ENCODE measurements at regions not wholly inside any gene's neighbourhood (a gene's known extent, or its start where the extent isn't known, plus 50 kb on each side); places are given as distances from the start of the nearest gene placed in this dataset.

DNA sequence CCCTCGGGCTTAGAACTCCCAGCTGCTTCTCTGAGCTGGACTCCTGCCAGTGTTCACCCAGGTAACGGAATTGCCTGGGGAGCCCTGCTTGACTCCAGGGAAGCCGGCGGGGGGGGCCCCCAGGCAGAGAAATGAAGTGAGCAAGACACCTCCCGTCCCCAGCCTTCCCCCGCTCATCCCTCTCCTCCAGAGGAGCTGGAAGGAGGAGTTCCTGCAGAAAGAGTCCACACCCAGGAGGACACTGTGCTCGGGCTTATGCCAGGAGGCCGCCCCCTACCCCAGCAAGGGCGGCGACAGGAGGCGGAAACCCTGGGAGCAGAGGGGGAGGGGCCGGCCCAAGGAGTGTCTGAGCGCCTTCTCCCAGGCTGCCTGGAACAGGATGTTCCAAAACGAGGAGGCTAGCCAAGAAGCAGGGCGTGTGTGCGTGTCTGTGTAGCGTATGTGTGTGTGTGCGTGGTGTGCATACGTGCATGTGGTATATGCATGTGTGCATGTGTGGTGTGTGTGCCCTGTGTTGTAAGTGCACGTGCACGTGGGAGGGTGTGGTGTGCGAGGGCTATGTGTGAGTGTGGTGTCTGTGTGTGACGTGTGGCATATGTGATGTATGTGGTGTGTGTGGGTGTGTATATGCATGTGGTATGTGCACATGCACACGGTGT, 511.3 kb downstream of the SHQ1 start:
- peak in 3 of 4 donors; percentile 57 to 61 (median 61) for DNase-seq (ENCODE audit: low read depth in 4 of 4, low spot score in 3 of 4)

DNA sequence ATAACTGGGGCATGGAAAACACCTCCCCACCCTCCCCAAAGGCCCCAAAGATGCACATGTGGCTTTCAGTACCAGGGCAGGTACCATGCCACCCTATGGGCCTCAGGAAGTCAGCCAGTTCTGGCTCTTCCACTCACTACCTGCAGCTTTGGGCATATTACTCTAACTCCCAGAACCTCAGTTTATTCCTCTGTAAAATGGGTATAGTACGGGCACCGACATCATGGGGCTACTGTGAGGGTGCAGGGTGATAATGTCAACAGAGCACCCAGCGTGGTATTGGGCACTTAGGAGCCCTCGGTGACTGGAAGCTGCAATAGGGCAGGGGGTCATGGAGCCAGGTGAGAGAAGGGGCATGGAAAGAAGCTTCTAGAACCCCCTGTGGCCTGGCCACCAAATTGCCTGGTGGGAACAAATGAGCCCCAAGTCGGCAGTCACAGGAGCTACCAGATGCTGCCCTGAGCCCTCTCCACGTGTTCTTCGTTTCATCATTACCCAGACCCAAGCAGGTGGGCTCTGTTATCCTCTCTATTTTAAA, 512.1 kb downstream of the SHQ1 start:
- DNase-seq (ENCODE audit: low read depth in 4 of 4, low spot score in 3 of 4) = no peak

DNA sequence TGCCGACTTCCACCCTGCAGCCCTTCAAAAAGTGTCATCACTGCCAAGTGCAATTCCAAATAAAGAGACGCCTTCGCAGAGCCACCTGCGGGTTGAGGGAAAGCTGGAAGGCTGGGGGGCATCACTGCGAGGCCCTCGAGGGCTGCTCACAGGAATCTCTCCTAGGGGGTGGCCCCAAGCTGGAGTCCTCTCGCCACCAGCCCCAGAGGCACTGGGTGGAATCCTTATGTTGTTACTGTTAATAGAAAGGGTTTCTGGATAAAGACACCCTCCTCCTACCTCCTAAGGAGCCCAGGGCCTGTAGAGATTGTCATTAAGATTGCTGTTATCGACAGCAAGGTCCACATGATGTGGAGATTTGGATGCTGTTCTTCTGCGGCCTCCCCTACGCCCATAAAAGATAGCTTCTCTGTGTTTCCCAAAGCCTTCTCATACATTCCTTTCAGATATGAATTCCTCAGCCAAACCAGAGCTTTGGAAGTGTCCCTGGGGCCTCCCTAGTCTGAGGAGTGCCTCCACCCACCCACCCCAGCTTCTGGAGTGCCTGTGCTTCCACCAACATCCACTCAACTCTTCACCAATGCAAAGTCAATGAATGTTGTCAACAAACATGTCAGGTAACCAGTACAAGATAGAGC, 512.7 kb downstream of the SHQ1 start:
- no peak for DNase-seq (ENCODE audit: low read depth in 4 of 4, low spot score in 3 of 4)

DNA sequence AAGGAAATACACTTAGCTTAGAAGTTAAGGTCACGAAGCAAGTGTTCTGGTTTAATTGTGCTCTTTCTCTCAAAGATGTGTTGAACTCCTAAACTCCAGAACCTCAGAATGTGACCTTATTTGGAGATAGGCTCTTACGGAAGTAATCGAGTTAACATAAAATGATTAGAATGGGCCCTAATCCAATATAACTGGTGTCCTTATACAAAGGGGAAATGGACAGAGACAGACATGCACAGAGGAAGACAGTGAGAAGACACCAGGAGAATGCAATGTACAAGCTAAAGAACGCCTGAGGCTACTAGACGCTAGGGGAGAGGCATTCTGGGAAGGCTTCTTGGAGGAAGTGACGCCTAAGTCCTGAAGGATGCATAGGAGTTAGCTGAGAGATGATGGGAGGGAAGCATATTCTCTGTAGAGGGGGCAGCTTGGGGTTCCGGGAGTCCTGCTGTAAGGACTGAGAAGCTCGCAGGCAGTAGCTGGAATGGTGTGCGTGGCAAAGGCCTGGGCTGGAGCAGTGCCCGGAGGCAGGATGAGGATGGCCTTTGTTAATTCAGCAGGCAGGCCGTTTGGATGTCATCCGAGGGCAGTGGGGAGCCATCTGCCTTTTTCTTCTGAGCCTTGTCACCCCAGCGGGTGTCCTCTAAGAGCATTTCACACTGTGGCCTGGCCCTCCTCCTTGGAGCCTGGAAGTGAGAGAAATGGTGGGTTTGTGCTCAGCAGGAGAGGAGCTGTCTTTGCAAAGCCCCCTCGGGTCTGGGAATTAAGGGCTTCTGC, 513.4 kb downstream of the SHQ1 start:
- no peak for DNase-seq (ENCODE audit: low read depth in 4 of 4, low spot score in 3 of 4)

DNA sequence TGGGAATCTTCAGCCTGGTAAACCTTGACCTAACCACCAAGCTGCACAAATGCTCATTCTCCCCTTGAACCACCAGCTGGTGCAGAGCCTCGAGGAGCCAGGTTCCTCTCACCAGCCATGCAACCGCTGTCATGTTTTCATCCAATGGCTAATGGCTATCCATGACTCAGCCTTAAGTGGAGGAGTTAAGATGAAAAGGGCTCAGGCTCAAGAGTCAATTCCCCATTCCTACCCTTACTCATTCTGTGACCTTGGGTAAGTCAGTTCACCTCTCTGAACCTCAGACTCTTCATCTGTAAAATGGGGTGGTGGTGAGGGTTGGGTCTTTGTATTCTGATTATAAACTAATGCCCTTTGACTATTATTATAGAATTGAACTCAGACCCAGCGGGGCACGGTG, 515.6 kb downstream of the SHQ1 start:
- no peak for DNase-seq (ENCODE audit: low read depth in 4 of 4, low spot score in 3 of 4)

DNA sequence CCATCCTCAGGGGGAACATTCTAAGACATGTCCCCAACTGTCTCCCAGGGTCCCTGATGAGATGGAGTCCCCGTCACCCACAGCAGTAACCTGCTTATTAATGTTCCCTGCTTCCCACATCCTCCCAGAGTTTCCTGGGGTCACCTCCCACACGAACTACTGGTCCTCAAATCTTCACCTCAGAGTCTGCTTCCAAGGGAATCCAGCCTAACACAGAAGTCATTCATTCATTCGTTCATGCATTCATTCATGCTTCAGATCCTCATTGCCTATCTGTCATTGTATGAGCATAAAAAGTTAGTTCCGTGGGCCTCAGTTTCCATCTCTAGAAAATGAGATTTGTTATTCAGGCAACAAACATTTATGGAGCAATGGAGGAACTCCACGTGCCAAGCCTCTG, 516.2 kb downstream of the SHQ1 start:
- no peak for DNase-seq (ENCODE audit: low read depth in 4 of 4, low spot score in 3 of 4)

DNA sequence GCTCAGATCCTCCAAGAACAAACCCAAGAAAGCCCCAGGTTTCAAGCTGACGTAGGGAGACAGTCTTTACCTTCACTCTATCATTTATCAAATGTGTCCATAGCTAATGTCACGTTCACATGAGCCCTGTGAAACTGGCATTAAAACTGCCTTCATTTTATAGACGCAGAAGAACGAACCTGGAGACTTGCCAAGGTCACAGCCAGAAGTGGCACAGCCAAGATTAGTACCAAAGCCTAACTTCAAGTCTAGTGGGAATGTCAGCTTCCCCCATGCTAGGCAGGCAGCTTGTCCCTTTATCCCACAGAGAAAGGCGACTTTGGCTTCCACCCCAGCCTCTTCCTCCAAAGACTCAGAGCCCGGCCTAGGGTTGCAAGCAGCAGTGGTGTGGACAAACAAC, 517.2 kb downstream of the SHQ1 start:
- DNase-seq (ENCODE audit: low read depth in 4 of 4, low spot score in 3 of 4) = no peak

DNA sequence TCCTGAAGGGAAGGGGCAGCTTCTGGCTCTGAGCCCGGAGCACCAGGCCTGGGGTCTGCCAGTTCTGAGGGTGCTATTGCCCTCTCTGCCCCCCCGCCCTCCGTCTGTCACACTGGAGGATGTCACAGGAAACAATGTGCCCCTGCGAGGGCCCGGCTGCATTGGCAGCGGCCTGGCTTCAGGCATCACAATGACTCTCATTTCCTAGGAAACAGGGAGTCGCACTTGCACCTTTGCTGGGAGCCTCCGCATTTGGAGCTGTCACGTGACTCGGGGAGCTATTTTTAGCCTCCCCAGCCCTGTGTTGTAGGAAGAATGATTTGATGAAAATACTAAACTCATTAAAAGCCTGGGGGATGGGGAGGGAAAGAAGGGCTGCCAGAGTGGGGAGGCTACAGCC, 518.9 kb downstream of the SHQ1 start:
- DNase-seq (ENCODE audit: low read depth in 4 of 4, low spot score in 3 of 4) = peak in 2 of 4 donors; percentile 58 to 73

DNA sequence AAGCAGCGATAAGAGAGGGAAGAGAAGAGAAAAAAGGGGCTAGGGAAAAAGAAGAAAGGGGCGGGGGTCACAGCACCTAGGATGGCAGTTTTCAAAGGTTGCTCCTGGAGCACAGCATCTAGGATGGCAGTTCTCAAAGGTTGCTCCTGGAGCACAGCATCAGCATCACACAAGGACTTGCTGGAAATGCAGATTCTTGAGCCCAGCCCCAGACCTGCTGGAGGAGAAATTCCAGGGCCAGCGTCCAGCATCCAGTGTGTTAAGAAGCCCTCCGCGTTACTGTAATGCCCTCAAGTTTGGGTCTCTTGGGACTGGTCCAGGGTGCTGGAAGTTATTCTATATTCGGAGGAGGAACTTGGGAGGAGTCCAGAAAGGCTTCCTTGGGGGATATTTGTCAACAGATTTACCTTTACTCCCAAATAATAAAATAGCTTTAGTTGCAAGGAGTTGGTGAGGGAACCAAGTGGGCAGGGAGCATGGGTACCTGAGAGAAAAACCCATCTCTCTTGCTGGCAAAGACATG, 519.4 kb downstream of the SHQ1 start:
- no peak for DNase-seq (ENCODE audit: low read depth in 4 of 4, low spot score in 3 of 4)

DNA sequence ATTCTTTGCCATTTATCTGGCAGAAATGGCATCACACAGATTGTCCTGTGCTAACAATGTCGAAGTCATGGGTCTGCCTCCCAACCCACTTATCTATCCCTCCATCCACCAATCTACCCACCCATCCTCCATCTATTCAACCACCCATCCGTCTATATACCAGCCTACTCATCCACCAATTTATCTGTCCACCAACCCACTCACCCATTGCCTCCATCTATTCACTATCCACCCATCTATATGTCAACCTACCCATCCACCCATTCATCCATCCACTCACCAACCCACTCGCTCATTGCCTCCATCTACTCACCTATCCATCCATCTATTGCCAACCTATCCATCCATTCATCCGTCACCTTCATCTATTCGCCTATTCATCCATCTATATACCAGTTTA, 521.2 kb downstream of the SHQ1 start:
- no peak for DNase-seq (ENCODE audit: low read depth in 4 of 4, low spot score in 3 of 4)

DNA sequence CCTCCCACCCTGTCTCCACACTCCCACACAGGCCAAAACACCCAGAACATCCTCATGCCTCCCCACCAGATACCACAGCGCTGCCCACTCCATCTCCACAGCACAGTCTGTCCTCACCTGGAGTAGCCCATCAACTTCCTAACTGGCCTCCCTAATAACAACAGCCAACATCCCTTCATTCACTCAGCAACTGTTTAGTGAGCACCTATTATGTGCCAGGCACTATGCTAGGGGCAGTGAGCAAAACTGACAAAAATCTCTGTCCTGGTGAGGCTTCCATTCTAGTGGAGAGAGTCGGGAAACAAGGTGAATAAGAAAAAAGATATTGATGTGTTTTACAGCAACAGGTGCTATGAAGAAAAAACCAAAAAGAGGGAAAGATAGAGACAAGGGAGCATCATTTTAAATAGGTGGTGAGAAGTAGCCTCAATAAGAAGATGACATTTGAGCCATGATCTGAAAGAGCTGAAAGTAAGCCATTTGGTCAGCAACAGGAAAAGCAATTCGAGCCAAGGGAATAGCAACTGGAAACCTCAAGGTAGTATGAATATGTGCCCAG, 523.9 kb downstream of the SHQ1 start:
- DNase-seq (ENCODE audit: low read depth in 4 of 4, low spot score in 3 of 4) = no peak

DNA sequence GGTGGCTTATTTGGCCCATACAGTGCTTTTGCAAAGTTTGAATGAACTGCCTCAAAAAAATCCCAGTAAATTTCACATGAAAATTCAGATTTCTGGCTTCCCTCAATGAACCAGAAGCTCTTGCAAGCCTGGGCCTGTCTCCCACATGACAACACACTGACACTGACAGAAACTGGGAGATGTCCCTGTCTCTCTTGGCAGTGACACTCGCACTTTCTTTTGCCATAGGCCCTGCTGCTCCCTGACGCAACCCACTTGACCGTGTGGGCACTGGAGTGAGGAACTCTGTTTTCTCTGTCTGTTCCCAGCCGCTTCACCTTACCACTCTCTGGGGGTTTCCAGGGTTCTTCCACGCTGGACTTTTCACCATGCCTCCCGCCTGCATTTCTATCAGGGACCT, 524.5 kb downstream of the SHQ1 start:
- no peak for DNase-seq (ENCODE audit: low read depth in 4 of 4, low spot score in 3 of 4)

DNA sequence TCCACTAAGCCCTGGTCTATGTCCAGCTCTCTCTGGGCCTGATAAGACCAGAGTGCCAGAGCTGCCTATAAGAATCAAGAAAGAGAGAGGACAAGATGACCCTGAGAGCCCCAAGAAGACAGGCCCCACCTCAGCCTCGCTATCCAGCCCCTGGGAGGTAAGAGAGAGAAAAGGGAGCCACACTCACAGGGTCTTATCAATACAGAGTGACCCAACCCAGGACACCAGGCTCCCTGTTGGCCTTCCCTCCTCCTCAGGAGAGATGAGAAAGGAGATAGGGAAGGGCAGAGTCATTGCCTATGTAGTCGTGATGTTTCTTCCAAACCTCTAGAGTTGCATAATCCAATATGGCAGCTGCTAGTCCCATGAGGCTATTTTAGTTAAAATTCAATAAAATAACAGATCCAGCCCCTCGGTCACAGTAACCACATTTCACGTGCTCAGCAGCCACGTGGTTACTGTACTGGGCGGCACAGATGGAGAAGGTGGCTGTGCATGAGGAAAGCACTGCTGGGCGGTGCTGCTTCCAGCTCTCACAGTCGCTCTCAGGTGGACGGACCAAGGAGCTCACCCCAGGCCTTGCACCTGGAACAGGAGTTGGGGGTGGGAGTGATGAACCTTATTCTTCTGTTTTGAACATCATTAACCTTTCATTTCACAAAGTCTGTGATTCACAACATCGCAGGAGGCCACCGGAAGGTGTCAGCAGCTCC, 525.8 kb downstream of the SHQ1 start:
- no peak for DNase-seq (ENCODE audit: low read depth in 4 of 4, low spot score in 3 of 4)

DNA sequence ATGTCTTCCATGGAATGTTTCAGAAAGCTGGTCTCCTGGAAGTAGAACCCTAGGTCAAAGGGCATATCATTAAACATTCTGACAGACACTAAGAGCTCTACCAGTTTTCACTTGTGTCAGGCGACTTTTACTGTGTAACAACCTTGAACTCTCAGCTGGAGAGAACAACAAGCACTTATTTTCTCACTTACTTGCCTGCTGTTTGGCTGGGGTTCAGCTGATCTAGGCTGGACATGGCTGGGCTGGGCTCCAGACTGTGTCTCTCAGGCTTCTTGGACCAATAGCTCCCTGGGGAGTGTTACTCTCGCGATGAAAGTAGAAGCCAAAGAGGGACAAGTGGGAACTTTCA, 527.3 kb downstream of the SHQ1 start:
- no peak for DNase-seq (ENCODE audit: low read depth in 4 of 4, low spot score in 3 of 4)

DNA sequence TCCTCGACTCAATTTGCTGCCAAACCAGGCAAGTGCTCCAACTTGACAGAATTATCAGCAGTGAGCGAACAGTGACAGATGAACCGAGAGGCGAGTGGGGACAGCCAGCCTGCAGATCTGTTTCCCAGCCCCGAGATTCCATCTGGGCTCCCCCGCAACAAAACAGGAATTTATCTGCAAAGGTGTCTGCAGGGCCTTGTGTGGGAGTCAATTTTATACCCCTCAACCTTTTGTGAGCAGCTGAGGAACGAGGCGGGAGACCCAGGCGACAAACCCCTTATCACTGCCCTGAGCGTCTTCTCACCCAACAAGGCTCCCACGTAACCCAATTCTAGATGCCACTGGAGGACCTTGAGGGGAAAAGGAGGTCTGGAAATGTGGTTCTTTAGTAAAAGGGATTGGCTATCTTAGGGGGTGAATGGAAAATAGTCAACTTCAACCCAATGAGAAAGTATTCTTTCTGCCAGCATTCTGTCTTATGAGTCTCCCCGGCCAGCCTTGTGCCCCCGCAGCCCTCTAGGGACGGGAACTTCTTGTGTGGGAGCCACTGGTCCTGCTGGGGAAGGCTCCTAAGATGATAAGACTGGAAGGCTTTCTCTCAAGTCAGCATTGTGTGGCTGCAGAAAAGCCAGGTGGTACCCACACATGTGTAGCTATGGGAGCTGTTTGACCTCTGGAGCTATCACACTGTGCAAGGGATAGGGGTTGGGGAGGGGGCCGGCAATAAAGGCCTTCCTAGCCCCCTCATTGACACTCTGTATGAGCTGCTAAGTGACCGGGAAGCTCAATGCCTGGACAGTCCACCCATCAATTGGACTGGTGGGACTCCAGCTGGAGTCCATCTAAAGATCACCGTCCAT, 527.9 kb downstream of the SHQ1 start:
- DNase-seq (ENCODE audit: low read depth in 4 of 4, low spot score in 3 of 4) = no peak

DNA sequence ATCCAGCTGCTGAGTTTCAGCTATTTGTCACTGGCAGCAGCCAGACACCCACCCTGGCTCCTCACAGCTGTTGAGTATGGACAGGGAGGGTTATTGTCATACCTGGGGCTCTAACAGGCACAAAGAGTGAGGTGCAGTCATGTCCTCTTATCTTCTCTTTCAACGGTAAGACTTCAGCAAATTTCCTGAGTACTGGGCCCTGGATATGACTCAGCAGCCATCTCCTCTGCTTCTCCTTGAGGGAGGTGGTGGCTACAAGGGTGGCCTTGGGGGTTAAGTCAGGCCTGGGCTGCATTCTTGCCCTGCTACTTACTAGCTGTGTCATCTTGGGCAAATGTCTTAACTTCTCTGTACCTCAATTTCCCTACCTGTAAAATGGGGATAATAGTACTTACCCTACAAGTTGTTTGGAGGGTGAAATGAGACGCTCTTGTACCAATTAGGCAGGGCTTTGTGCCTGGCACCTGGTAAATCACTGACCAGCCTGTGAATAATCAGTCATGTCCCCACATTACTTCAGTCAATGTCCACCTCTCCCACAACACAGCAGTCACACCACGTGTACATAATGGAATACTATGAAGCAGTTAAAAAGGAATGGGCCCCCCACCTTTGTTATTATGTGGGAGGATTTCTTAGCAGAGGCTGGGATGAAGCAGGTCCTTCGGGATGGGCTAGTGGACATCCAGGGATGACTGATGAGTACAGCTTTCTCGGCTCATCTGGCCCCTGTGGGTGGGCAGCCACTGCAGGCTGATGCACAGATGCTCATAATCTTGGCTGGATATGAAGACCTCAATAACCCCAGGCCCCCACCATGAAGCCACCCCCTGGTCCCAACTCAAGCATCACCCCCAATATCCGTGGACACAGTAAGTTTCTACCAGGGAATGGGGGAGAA, 528.8 kb downstream of the SHQ1 start:
- DNase-seq (ENCODE audit: low read depth in 4 of 4, low spot score in 3 of 4) = no peak

DNA sequence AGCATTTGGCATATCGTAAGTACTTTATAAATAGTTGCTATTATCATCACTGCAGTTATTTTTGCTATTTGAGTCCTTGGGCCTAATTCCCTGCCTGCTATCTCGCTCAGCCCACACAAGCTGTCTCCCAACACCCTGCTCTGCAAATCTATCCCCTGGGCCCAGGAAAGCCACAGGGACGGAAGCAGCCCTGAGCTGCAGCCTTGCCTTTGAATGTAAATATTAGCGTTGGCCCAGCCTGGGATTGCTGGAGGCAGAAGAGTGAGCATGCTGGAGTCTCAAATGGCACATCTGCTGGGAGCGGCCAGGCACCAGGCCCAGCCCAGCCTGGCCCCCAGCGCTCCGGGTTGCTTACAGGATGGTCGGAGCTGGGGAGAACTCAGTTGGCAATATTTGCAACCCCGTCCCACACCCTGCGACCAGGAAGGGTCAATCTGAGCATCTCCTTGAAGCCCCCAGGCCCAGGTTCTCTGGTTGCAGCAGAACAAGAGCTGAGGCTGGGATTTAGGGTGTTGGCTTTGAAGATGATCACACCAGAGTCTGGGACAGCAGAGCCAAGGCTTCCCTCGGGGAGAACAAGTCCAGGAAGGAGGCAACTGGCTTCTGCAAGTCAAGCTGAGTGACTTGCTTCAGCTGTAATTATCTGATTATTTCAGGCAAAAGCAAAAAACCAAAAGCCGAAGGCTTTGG, 529.6 kb downstream of the SHQ1 start:
- DNase-seq (ENCODE audit: low read depth in 4 of 4, low spot score in 3 of 4) = no peak

DNA sequence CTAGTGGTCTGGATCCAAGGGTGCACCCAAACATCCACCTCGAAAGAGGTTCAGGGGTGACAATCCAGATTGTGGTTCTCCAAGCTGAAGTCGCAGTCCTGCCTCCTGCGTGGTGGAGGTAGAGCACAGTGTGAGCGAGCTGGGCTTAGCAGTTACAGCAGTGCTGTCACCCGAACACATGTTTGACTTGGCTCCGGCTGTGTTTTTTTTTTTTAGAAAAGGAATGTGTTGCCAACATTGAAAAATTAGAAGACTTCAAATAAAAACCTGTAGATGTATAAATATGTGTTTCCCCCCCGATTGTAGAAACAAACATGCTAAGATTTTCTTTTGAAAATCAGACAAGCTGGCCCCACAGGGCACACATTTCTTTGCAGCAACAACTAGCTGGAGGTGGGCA, 530.8 kb downstream of the SHQ1 start:
- no peak for DNase-seq (ENCODE audit: low read depth in 4 of 4, low spot score in 3 of 4)

Measured in left renal pelvis (tissue), 4 donors.